ENCODE measurements at regions not wholly inside any gene's neighbourhood (a gene's known extent, or its start where the extent isn't known, plus 50 kb on each side); places are given as distances from the start of the nearest gene placed in this dataset.

- Histone ChIP-seq H3K36me3 (ENCODE audit: low read depth, low read length) (no peaks in the 10 kb centered on the region), H4K20me1 (ENCODE audit: low read length) (no peaks in the 10 kb centered on the region), H3K27ac (ENCODE audit: low read length) (no peak overlapping the region), H3K79me2 (ENCODE audit: low read length) (no peaks in the 10 kb centered on the region), H3K4me1 (ENCODE audit: insufficient read depth, low read length) (no peaks in the 10 kb centered on the region), H2AFZ (ENCODE audit: low read length) (no peak overlapping the region), H3K4me2 (ENCODE audit: low read length) (no peak overlapping the region), H3F3A (ENCODE audit: low read length, unreplicated experiment) (no peaks in the 10 kb centered on the region), H3K4me3 (ENCODE audit: low read length) (no peak overlapping the region), H3K9me2 (replicated peaks; ENCODE audit: low read length) (no peaks in the 10 kb centered on the region), H3K9ac (ENCODE audit: low read length) (no peak overlapping the region), H3K27me3 (ENCODE audit: low read length) (peaks cover 27% of the 10 kb centered on the region), H3K9me3 (ENCODE audit: low read length) (no peaks in the 10 kb centered on the region)
- ChIA-PET POLR2A (ENCODE audit: unreplicated experiment) (no interaction called here), CTCF (no interaction called here)
- intact Hi-C loops (cut with micrococcal nuclease) = no loop called here
- TF ChIP-seq EZH2phosphoT487 (IDR thresholded peaks at IDR 0.05; ENCODE audit: borderline replicate concordance, low read length) = no peak
- TF ChIP-seq EZH2 (IDR thresholded peaks at IDR 0.05; ENCODE audit: low read length, unreplicated experiment) = no peak
- no peak for TF ChIP-seq CTCF (conservative IDR thresholded peaks at IDR 0.05; ENCODE audit: low read depth, low read length)
- BruUV-seq (replicated peaks) = no TSS peak
- ATAC-seq (no peak; the same call in 1 of the 2 replicates), DNase-seq (no peak)
These were observed 125.7 kb upstream of the CLINT1 start for GRCh38 chr5:157984611-157985010.

- H3K4me1 ChIP-seq (ENCODE audit: insufficient read depth, low read length) = no peaks in the 10 kb centered on the region
- intact Hi-C loops (cut with micrococcal nuclease) = no loop called here
- TF ChIP-seq EZH2 (IDR thresholded peaks at IDR 0.05; ENCODE audit: low read length, unreplicated experiment) (no peak), CTCF (conservative IDR thresholded peaks at IDR 0.05; ENCODE audit: low read depth, low read length) (no peak), EZH2phosphoT487 (IDR thresholded peaks at IDR 0.05; ENCODE audit: borderline replicate concordance, low read length) (no peak)
- no peak overlapping the region for H2AFZ ChIP-seq (ENCODE audit: low read length)
- no peaks in the 10 kb centered on the region for H3K36me3 ChIP-seq (ENCODE audit: low read depth, low read length)
- no peak overlapping the region for H3K9ac ChIP-seq (ENCODE audit: low read length)
- ATAC-seq (no peak), DNase-seq (no peak)
- no peaks in the 10 kb centered on the region for H3K9me2 ChIP-seq (replicated peaks; ENCODE audit: low read length)
- no peaks in the 10 kb centered on the region for H3K9me3 ChIP-seq (ENCODE audit: low read length)
- no peaks in the 10 kb centered on the region for H4K20me1 ChIP-seq (ENCODE audit: low read length)
- CTCF ChIA-PET = no interaction called here
- no peak overlapping the region for H3K27ac ChIP-seq (ENCODE audit: low read length)
- POLR2A ChIA-PET (ENCODE audit: unreplicated experiment) = no interaction called here
- no peaks in the 10 kb centered on the region for H3K79me2 ChIP-seq (ENCODE audit: low read length)
- no TSS peak for BruUV-seq (replicated peaks)
- H3F3A ChIP-seq (ENCODE audit: low read length, unreplicated experiment) = no peaks in the 10 kb centered on the region
- no peak overlapping the region for H3K4me3 ChIP-seq (ENCODE audit: low read length)
- H3K4me2 ChIP-seq (ENCODE audit: low read length) = no peak overlapping the region
- H3K27me3 ChIP-seq (ENCODE audit: low read length) = peaks cover 21% of the 10 kb centered on the region
These were observed 125.1 kb upstream of the CLINT1 start for GRCh38 chr5:157983906-157984551.

- DNase-seq (no peak), ATAC-seq (no peak)
- ChIA-PET CTCF (interaction anchor here (0.6 kb wide), 1 partner anchor 102 kb away, joined by 3 read pairs; no protein-coding TSS in a partner anchor), POLR2A (ENCODE audit: unreplicated experiment) (no interaction called here)
- Histone ChIP-seq H3K4me3 (ENCODE audit: low read length) (no peak overlapping the region), H3K4me2 (ENCODE audit: low read length) (no peak overlapping the region), H3K4me1 (ENCODE audit: insufficient read depth, low read length) (peaks cover 7% of the 10 kb centered on the region; the same call in 1 of the 2 replicates), H3K9ac (ENCODE audit: low read length) (no peak overlapping the region), H3K36me3 (ENCODE audit: low read depth, low read length) (no peaks in the 10 kb centered on the region), H3K9me2 (replicated peaks; ENCODE audit: low read length) (no peaks in the 10 kb centered on the region), H4K20me1 (ENCODE audit: low read length) (no peaks in the 10 kb centered on the region), H3K27me3 (ENCODE audit: low read length) (peaks cover 28% of the 10 kb centered on the region), H3K27ac (ENCODE audit: low read length) (no peak overlapping the region), H3K79me2 (ENCODE audit: low read length) (no peaks in the 10 kb centered on the region), H3K9me3 (ENCODE audit: low read length) (no peaks in the 10 kb centered on the region), H3F3A (ENCODE audit: low read length, unreplicated experiment) (no peaks in the 10 kb centered on the region), H2AFZ (ENCODE audit: low read length) (no peak overlapping the region)
- no TSS peak for BruUV-seq (replicated peaks)
- TF ChIP-seq CTCF (conservative IDR thresholded peaks at IDR 0.05; ENCODE audit: low read depth, low read length) = no peak
- no peak for TF ChIP-seq EZH2 (IDR thresholded peaks at IDR 0.05; ENCODE audit: low read length, unreplicated experiment)
- TF ChIP-seq EZH2phosphoT487 (IDR thresholded peaks at IDR 0.05; ENCODE audit: borderline replicate concordance, low read length) = no peak
- intact Hi-C loops (cut with micrococcal nuclease) = no loop called here
These were observed 119.1 kb upstream of the CLINT1 start for GRCh38 chr5:157978061-157978460.

All from PC-3 (cell line).